ENCODE measurements at regions not wholly inside any gene's neighbourhood (a gene's known extent, or its start where the extent isn't known, plus 50 kb on each side); places are given as distances from the start of the nearest gene placed in this dataset.

- no peaks in the 10 kb centered on the region for H3K4me1 ChIP-seq
- H3K27me3 ChIP-seq: no peaks in the 10 kb centered on the region
- H3K9me3 ChIP-seq: no peaks in the 10 kb centered on the region
- no peaks in the 10 kb centered on the region for H3K36me3 ChIP-seq
- no peak for DNase-seq
- no peak overlapping the region for H3K4me3 ChIP-seq (ENCODE audit: low read depth, low read length)
- TF ChIP-seq CTCF (IDR thresholded peaks at IDR 0.05; ENCODE audit: low read depth, low read length): no peak
Measured at GRCh38 chrX:125646195-125646594, 326.5 kb downstream of the TEX13C start.

- Histone ChIP-seq H3K27me3 (no peaks in the 10 kb centered on the region), H3K36me3 (no peaks in the 10 kb centered on the region), H3K9me3 (no peaks in the 10 kb centered on the region), H3K4me3 (ENCODE audit: low read depth, low read length) (no peak overlapping the region), H3K4me1 (no peaks in the 10 kb centered on the region)
- TF ChIP-seq CTCF (IDR thresholded peaks at IDR 0.05; ENCODE audit: low read depth, low read length): no peak
- DNase-seq: no peak
Measured at GRCh38 chrX:125651426-125651825, 331.8 kb downstream of the TEX13C start.

GRCh38 chrX:125654501-125654900, 334.8 kb downstream of the TEX13C start:
- no peak for DNase-seq
- H3K4me3 ChIP-seq (ENCODE audit: low read depth, low read length): no peak overlapping the region
- no peak for TF ChIP-seq CTCF (IDR thresholded peaks at IDR 0.05; ENCODE audit: low read depth, low read length)
- no peaks in the 10 kb centered on the region for H3K27me3 ChIP-seq
- H3K9me3 ChIP-seq: no peaks in the 10 kb centered on the region
- no peaks in the 10 kb centered on the region for H3K4me1 ChIP-seq
- H3K36me3 ChIP-seq: no peaks in the 10 kb centered on the region

GRCh38 chrX:125673758-125674157, 354.1 kb downstream of the TEX13C start:
- TF ChIP-seq CTCF (IDR thresholded peaks at IDR 0.05; ENCODE audit: low read depth, low read length): no peak
- Histone ChIP-seq H3K9me3 (no peaks in the 10 kb centered on the region), H3K4me3 (ENCODE audit: low read depth, low read length) (no peak overlapping the region), H3K4me1 (no peaks in the 10 kb centered on the region), H3K36me3 (no peaks in the 10 kb centered on the region), H3K27me3 (no peaks in the 10 kb centered on the region)
- no peak for DNase-seq

- no peak for TF ChIP-seq CTCF (IDR thresholded peaks at IDR 0.05; ENCODE audit: low read depth, low read length)
- Histone ChIP-seq H3K9me3 (no peaks in the 10 kb centered on the region), H3K27me3 (no peaks in the 10 kb centered on the region), H3K4me3 (ENCODE audit: low read depth, low read length) (no peak overlapping the region), H3K4me1 (no peaks in the 10 kb centered on the region), H3K36me3 (no peaks in the 10 kb centered on the region)
- no peak for DNase-seq
Measured at GRCh38 chrX:125678258-125678657, 358.6 kb downstream of the TEX13C start.

GRCh38 chrX:125680366-125680765, 360.7 kb downstream of the TEX13C start:
- Histone ChIP-seq H3K36me3 (no peaks in the 10 kb centered on the region), H3K9me3 (no peaks in the 10 kb centered on the region), H3K4me3 (ENCODE audit: low read depth, low read length) (no peak overlapping the region), H3K4me1 (no peaks in the 10 kb centered on the region), H3K27me3 (no peaks in the 10 kb centered on the region)
- TF ChIP-seq CTCF (IDR thresholded peaks at IDR 0.05; ENCODE audit: low read depth, low read length): no peak
- no peak for DNase-seq

All from BE2C (cell line).